ENCODE measurements at regions not wholly inside any gene's neighbourhood (a gene's known extent, or its start where the extent isn't known, plus 50 kb on each side); places are given as distances from the start of the nearest gene placed in this dataset.

GRCh38 chr13:31081316-31081715 lies 80.4 kb downstream of the HSPH1 start:
- in situ Hi-C loops (cut with HindIII; ENCODE audit: low pct_unique_long_range_greater_than_20kb, low sequenced_read_pairs), result no loop called here
- no peak for DNase-seq (ENCODE audit: low read depth, low spot score)

- in situ Hi-C loops (cut with HindIII; ENCODE audit: low pct_unique_long_range_greater_than_20kb, low sequenced_read_pairs), result no loop called here
- no peak for DNase-seq (ENCODE audit: low read depth, low spot score)
Measured at GRCh38 chr13:31074756-31075155, 86.9 kb downstream of the HSPH1 start.

- no peak for DNase-seq (ENCODE audit: low read depth, low spot score)
- in situ Hi-C loops (cut with HindIII; ENCODE audit: low pct_unique_long_range_greater_than_20kb, low sequenced_read_pairs), result no loop called here
Measured at GRCh38 chr13:31073859-31074718, 87.6 kb downstream of the HSPH1 start.

GRCh38 chr13:31072041-31072440 lies 89.7 kb downstream of the HSPH1 start:
- in situ Hi-C loops (cut with HindIII; ENCODE audit: low pct_unique_long_range_greater_than_20kb, low sequenced_read_pairs), result no loop called here
- no peak for DNase-seq (ENCODE audit: low read depth, low spot score)

- DNase-seq (ENCODE audit: low read depth, low spot score), result no peak
- in situ Hi-C loops (cut with HindIII; ENCODE audit: low pct_unique_long_range_greater_than_20kb, low sequenced_read_pairs), result no loop called here
Measured at GRCh38 chr13:31069808-31070534, 91.7 kb downstream of the HSPH1 start.

- no peak for DNase-seq (ENCODE audit: low read depth, low spot score)
- in situ Hi-C loops (cut with HindIII; ENCODE audit: low pct_unique_long_range_greater_than_20kb, low sequenced_read_pairs), result no loop called here
Measured at GRCh38 chr13:31068119-31068423, 93.6 kb downstream of the HSPH1 start.

- in situ Hi-C loops (cut with HindIII; ENCODE audit: low pct_unique_long_range_greater_than_20kb, low sequenced_read_pairs), result no loop called here
- DNase-seq (ENCODE audit: low read depth, low spot score), result no peak
Measured at GRCh38 chr13:31067416-31068118, 94.1 kb downstream of the HSPH1 start.

- DNase-seq (ENCODE audit: low read depth, low spot score), result no peak
- in situ Hi-C loops (cut with HindIII; ENCODE audit: low pct_unique_long_range_greater_than_20kb, low sequenced_read_pairs), result no loop called here
Measured at GRCh38 chr13:31064636-31065035, 97.1 kb downstream of the HSPH1 start.

- no peak for DNase-seq (ENCODE audit: low read depth, low spot score)
- in situ Hi-C loops (cut with HindIII; ENCODE audit: low pct_unique_long_range_greater_than_20kb, low sequenced_read_pairs), result no loop called here
Measured at GRCh38 chr13:31063772-31064171, 97.9 kb downstream of the HSPH1 start.

GRCh38 chr13:31060655-31061054 lies 101.0 kb downstream of the HSPH1 start:
- no peak for DNase-seq (ENCODE audit: low read depth, low spot score)
- in situ Hi-C loops (cut with HindIII; ENCODE audit: low pct_unique_long_range_greater_than_20kb, low sequenced_read_pairs), result no loop called here

GRCh38 chr13:31060220-31060619 lies 101.5 kb downstream of the HSPH1 start:
- no peak for DNase-seq (ENCODE audit: low read depth, low spot score)
- in situ Hi-C loops (cut with HindIII; ENCODE audit: low pct_unique_long_range_greater_than_20kb, low sequenced_read_pairs), result no loop called here

- in situ Hi-C loops (cut with HindIII; ENCODE audit: low pct_unique_long_range_greater_than_20kb, low sequenced_read_pairs), result no loop called here
- DNase-seq (ENCODE audit: low read depth, low spot score), result no peak
Measured at GRCh38 chr13:31057403-31058033, 104.2 kb downstream of the HSPH1 start.

- in situ Hi-C loops (cut with HindIII; ENCODE audit: low pct_unique_long_range_greater_than_20kb, low sequenced_read_pairs), result no loop called here
- DNase-seq (ENCODE audit: low read depth, low spot score), result no peak
Measured at GRCh38 chr13:31056644-31057271, 104.9 kb downstream of the HSPH1 start.

GRCh38 chr13:31055589-31055988 lies 106.1 kb downstream of the HSPH1 start:
- DNase-seq (ENCODE audit: low read depth, low spot score), result no peak
- in situ Hi-C loops (cut with HindIII; ENCODE audit: low pct_unique_long_range_greater_than_20kb, low sequenced_read_pairs), result no loop called here

GRCh38 chr13:31054632-31055031 lies 107.1 kb downstream of the HSPH1 start:
- in situ Hi-C loops (cut with HindIII; ENCODE audit: low pct_unique_long_range_greater_than_20kb, low sequenced_read_pairs), result no loop called here
- no peak for DNase-seq (ENCODE audit: low read depth, low spot score)

- no peak for DNase-seq (ENCODE audit: low read depth, low spot score)
- in situ Hi-C loops (cut with HindIII; ENCODE audit: low pct_unique_long_range_greater_than_20kb, low sequenced_read_pairs), result no loop called here
Measured at GRCh38 chr13:31053896-31054295, 107.8 kb downstream of the HSPH1 start.

- no peak for DNase-seq (ENCODE audit: low read depth, low spot score)
- in situ Hi-C loops (cut with HindIII; ENCODE audit: low pct_unique_long_range_greater_than_20kb, low sequenced_read_pairs), result no loop called here
Measured at GRCh38 chr13:31053091-31053490, 108.6 kb downstream of the HSPH1 start.

GRCh38 chr13:31052478-31052877 lies 109.2 kb downstream of the HSPH1 start:
- no peak for DNase-seq (ENCODE audit: low read depth, low spot score)
- in situ Hi-C loops (cut with HindIII; ENCODE audit: low pct_unique_long_range_greater_than_20kb, low sequenced_read_pairs), result no loop called here

All from SK-MEL-5 (cell line).